ENCODE measurements at regions not wholly inside any gene's neighbourhood (a gene's known extent, or its start where the extent isn't known, plus 50 kb on each side); places are given as distances from the start of the nearest gene placed in this dataset.

DNA sequence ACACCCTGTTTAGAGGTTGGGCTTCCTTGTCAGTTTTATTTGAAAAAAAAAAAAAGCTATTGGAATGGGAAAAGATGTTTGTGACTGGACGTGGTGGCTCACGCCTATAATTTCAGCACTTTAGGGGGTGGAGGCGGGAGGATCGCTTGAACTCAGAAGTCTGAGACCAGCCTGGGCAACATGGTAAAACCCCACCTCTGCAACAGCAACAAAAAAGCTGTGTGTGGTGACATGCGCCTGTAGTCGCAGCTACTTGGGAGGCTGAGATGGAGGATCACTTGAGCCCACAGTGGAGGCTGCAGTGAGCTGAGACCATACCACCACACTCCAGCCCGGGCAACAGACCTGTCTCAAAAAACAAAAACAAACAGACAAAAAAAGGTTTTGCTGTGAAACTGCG lies 66.1 kb upstream of the SIAH1 start:
- TF ChIP-seq, protein P1, sequence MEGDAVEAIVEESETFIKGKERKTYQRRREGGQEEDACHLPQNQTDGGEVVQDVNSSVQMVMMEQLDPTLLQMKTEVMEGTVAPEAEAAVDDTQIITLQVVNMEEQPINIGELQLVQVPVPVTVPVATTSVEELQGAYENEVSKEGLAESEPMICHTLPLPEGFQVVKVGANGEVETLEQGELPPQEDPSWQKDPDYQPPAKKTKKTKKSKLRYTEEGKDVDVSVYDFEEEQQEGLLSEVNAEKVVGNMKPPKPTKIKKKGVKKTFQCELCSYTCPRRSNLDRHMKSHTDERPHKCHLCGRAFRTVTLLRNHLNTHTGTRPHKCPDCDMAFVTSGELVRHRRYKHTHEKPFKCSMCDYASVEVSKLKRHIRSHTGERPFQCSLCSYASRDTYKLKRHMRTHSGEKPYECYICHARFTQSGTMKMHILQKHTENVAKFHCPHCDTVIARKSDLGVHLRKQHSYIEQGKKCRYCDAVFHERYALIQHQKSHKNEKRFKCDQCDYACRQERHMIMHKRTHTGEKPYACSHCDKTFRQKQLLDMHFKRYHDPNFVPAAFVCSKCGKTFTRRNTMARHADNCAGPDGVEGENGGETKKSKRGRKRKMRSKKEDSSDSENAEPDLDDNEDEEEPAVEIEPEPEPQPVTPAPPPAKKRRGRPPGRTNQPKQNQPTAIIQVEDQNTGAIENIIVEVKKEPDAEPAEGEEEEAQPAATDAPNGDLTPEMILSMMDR (IDR thresholded peaks at IDR 0.05; ENCODE audit: low read depth, low read length) = no peak
- TF ChIP-seq EZH2phosphoT487 (IDR thresholded peaks at IDR 0.05; ENCODE audit: low read depth) = no peak

All from OCI-LY3 (cell line).